Transverse colon (tissue), 4 donors: ENCODE measurements at regions not wholly inside any gene's neighbourhood (a gene's known extent, or its start where the extent isn't known, plus 50 kb on each side); places are given as distances from the start of the nearest gene placed in this dataset.

Experiments used
- DNase-seq: peaks from one replicate; pipeline ENCODE4 v3.0.0-alpha.2; 2019
- H3K27ac ChIP-seq, 4 donors: fragments of 200-600 bp; sonication (generic); 2 replicates each; pipeline ENCODE4 v1.5.1; 2016 to 2018; ENCODE audit warnings: inconsistent platforms in 4 of 4
- H3K27me3 ChIP-seq: fragments of 200-600 bp; sonication (generic); 2 replicates; pipeline ENCODE4 v1.5.1; 2017; ENCODE audit warnings: inconsistent platforms
- H3K36me3 ChIP-seq, 4 donors: fragments of 200-600 bp; sonication (generic); 2 replicates each; pipeline ENCODE4 v1.5.1; 2017 to 2019; ENCODE audit warnings: inconsistent platforms in 4 of 4
- H3K4me1 ChIP-seq, 4 donors: fragments of 200-600 bp; sonication (generic); 2 replicates each; pipeline ENCODE4 v1.5.1; 2017 to 2020; ENCODE audit warnings: inconsistent platforms in 4 of 4
- H3K4me3 ChIP-seq, 4 donors: fragments of 200-600 bp; sonication (generic); 1 replicate in 1 of 4; 2 replicates in 3 of 4; pipeline versions ENCODE4 v1.5.1 to v1.6.1; 2017 to 2019; ENCODE audit warnings: inconsistent platforms in 4 of 4
- H3K9me3 ChIP-seq, 2 donors: fragments of 200-600 bp; sonication (generic); 2 replicates each; pipeline ENCODE4 v1.5.1; 2017 to 2019; ENCODE audit warnings: inconsistent platforms in 2 of 2
- EP300 ChIP-seq: sonication (generic); formaldehyde crosslinking; IDR thresholded peaks from one replicate; pipeline ENCODE4 v1.6.1; 2017; ENCODE audit warnings: antibody characterized with exemption, low read depth
- POLR2A ChIP-seq: fragments of 450-650 bp; IDR thresholded peaks from one replicate; pipeline ENCODE4 v1.6.1; 2016; ENCODE audit warnings: antibody characterized with exemption, mild to moderate bottlenecking, moderate library complexity
- POLR2AphosphoS5 ChIP-seq, 3 donors: sonication (generic); formaldehyde crosslinking; IDR thresholded peaks; one replicate each; pipeline ENCODE4 v1.6.1; 2016; ENCODE audit warnings: antibody characterized with exemption in 3 of 3
- WGBS, 2 donors: methylation state at CpG; one replicate each; pipeline ENCODE4 v1.1.5; 2018; ENCODE audit warnings: low coverage in 1 of 2; 5-methylcytosine and 5-hydroxymethylcytosine counted together
- in situ Hi-C, 4 donors: fragments of 200-750 bp; cut with MboI; loops; one replicate each; pipeline versions ENCODE4 v1.15.0 to v1.15.1; 2017; ENCODE audit warnings: low sequenced_read_pairs in 3 of 4, low pct_ligation_motif_present in 1 of 4, low pct_unique_long_range_greater_than_20kb in 1 of 4
- intact Hi-C: fragments of 100-400 bp; cut with DNase I; formaldehyde crosslinking; loops from one replicate; pipeline ENCODE4 v1.15.1; 2023; ENCODE audit warnings: low total_unique reads
- TF ChIP-seq, protein P1 (sequence below), 5 experiments: fragments of 200-600 bp in 3 of 5; fragments of 450-650 bp in 2 of 5; sonication (generic) in 3 of 5; IDR thresholded peaks; 1 replicate in 2 of 5; 2 replicates in 3 of 5; pipeline ENCODE4 v1.5.1; 2016 to 2017; ENCODE audit warnings: antibody characterized with exemption in 5 of 5, inconsistent platforms in 3 of 5, mild to moderate bottlenecking in 2 of 5, moderate library complexity in 1 of 5

DNA sequence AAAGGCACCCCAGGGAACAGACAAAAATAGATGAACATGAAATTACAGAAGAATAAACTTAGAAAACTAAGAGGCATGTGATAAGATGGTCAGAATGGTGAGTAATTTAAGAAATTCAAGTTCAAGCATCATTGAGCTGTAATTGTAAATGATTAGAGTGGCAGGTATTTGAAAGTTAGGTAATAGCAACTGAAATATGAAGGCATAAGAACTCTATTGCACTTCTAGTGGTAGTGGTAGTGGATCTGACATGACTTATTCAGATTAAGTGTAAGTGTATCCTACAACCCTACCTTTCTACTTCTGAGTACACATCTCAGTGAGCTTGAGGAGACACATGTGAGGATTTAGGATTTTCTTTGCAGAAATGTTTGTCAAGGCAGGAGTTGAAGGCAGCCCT is 192.9 kb upstream of the RIOK2 start:
- intact Hi-C loops: no loop called here
- H3K27me3 ChIP-seq: no peaks in the 10 kb centered on the region

DNA sequence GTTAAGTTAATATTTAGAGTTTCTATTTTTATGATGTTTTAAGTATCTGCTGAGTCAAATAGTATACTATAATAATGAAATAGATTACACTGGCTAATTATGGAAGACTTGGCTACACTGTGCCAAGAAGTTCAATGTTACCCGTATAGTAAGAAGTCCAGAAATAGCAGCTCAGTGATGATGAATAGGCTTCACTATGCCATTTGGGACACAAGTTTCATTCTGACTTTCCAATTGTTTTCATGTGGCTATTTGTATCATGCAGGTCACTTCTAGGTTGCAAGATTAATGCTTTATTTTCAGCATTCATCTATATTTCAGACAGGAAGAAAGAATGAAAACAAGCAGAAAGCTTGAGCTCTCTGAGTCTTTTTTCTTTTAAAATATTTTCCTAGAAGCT is 194.5 kb upstream of the RIOK2 start:
- Histone ChIP-seq H3K27ac (no peak overlapping the region), H3K9me3 (no peaks in the 10 kb centered on the region), H3K36me3 (no peaks in the 10 kb centered on the region), H3K27me3 (no peaks in the 10 kb centered on the region), H3K4me3 (no peak overlapping the region), H3K4me1 (no peaks in the 10 kb centered on the region)
- TF ChIP-seq, protein P1, sequence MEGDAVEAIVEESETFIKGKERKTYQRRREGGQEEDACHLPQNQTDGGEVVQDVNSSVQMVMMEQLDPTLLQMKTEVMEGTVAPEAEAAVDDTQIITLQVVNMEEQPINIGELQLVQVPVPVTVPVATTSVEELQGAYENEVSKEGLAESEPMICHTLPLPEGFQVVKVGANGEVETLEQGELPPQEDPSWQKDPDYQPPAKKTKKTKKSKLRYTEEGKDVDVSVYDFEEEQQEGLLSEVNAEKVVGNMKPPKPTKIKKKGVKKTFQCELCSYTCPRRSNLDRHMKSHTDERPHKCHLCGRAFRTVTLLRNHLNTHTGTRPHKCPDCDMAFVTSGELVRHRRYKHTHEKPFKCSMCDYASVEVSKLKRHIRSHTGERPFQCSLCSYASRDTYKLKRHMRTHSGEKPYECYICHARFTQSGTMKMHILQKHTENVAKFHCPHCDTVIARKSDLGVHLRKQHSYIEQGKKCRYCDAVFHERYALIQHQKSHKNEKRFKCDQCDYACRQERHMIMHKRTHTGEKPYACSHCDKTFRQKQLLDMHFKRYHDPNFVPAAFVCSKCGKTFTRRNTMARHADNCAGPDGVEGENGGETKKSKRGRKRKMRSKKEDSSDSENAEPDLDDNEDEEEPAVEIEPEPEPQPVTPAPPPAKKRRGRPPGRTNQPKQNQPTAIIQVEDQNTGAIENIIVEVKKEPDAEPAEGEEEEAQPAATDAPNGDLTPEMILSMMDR (IDR thresholded peaks at IDR 0.05): no peak
- no peak for TF ChIP-seq POLR2A
- no peak for TF ChIP-seq EP300
- TF ChIP-seq POLR2AphosphoS5 (IDR thresholded peaks at IDR 0.05): no peak
- 85 to 91% methylated on average over 1 of the region's 1 CpG for WGBS, 2 donors
- no peak for DNase-seq
- intact Hi-C loops (no loop called here), in situ Hi-C loops (no loop called here)

More for the DNA sequence above, 192.9 kb upstream of the RIOK2 start:
- in situ Hi-C loops: no loop called here
- no peak for DNase-seq
- Histone ChIP-seq H3K4me1 (no peaks in the 10 kb centered on the region), H3K27ac (no peak overlapping the region), H3K4me3 (no peak overlapping the region), H3K9me3 (no peaks in the 10 kb centered on the region), H3K36me3 (no peaks in the 10 kb centered on the region)
- TF ChIP-seq, protein P1 (IDR thresholded peaks at IDR 0.05): no peak
- TF ChIP-seq POLR2A: no peak
- no peak for TF ChIP-seq EP300
- TF ChIP-seq POLR2AphosphoS5 (IDR thresholded peaks at IDR 0.05): no peak

DNA sequence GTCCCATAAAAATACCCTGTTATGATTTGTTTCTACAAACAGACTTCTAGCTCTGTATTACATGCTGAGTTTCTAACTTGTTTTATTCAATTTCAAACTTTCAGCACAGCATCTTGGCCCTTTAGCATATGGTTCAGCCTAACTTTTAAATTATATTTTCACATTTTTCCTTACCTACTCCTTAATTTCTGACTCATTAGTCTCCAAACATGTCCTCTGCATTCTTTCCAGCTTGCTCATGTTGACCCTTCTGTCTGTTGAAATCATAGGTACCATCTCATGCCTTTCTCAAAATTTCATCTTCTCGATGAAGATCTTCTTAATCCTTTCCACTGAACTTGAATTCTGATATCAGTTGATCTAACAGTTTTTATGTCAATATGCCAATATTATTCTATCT is 200.9 kb upstream of the RIOK2 start:
- TF ChIP-seq EP300 (no peak), POLR2A (no peak), POLR2AphosphoS5 (IDR thresholded peaks at IDR 0.05) (no peak)
- TF ChIP-seq, protein P1 (IDR thresholded peaks at IDR 0.05): no peak
- no peaks in the 10 kb centered on the region for H3K27me3 ChIP-seq
- WGBS, 2 donors: 95 to 100% methylated on average over 1 of the region's 1 CpG
- DNase-seq: no peak
- intact Hi-C loops: no loop called here
- no peak overlapping the region for H3K27ac ChIP-seq
- no peaks in the 10 kb centered on the region for H3K36me3 ChIP-seq
- H3K4me3 ChIP-seq: no peak overlapping the region
- H3K9me3 ChIP-seq: no peaks in the 10 kb centered on the region
- in situ Hi-C loops: no loop called here
- H3K4me1 ChIP-seq: no peaks in the 10 kb centered on the region

DNA sequence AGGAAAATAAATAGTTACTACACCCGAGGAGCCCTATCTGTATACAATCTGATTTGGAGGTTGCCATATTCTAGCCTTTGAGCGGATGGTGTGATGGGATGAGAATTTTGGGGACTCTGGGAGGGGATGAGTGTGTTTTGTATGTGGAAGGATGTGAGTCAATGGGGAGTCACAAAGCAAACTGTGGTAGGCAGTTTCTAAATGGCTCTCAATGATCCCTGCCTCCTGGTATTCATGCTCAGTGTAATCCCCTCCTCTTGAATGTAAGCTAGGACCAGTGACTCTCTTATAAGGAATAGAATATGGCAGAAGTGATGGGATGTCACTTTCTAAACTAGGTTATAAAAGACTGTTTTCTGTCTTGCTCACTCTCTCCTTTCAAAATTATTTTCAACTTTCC is 205.7 kb upstream of the RIOK2 start:
- intact Hi-C loops (no loop called here), in situ Hi-C loops (no loop called here)
- no peaks in the 10 kb centered on the region for H3K27me3 ChIP-seq
- H3K36me3 ChIP-seq: no peaks in the 10 kb centered on the region
- TF ChIP-seq EP300 (no peak), POLR2A (no peak), POLR2AphosphoS5 (IDR thresholded peaks at IDR 0.05) (no peak)
- TF ChIP-seq, protein P1 (IDR thresholded peaks at IDR 0.05): no peak
- no peaks in the 10 kb centered on the region for H3K9me3 ChIP-seq
- H3K27ac ChIP-seq: no peak overlapping the region
- 90 to 100% methylated on average over 1 to 2 of the region's 2 CpGs for WGBS, 2 donors
- H3K4me1 ChIP-seq: no peaks in the 10 kb centered on the region
- no peak overlapping the region for H3K4me3 ChIP-seq
- no peak for DNase-seq
